ENCODE measurements at regions not wholly inside any gene's neighbourhood (a gene's known extent, or its start where the extent isn't known, plus 50 kb on each side); places are given as distances from the start of the nearest gene placed in this dataset.

GRCh38 chr17:73785958-73786743 is 141.9 kb upstream of the SDK2 start:
- no peaks in the 10 kb centered on the region for H3K36me3 ChIP-seq (ENCODE audit: control insufficient read depth in 2 of 2, insufficient read depth in 2 of 2, low read length in 1 of 2)
- no peaks in the 10 kb centered on the region for H3K4me1 ChIP-seq (ENCODE audit: control insufficient read depth in 2 of 2, insufficient read depth in 2 of 2, low read length in 1 of 2)
- H3K4me3 ChIP-seq (ENCODE audit: low read depth in 1 of 2, low read length in 2 of 2) = no peak overlapping the region
- H3K27me3 ChIP-seq (ENCODE audit: control insufficient read depth in 1 of 2, insufficient read depth in 2 of 2, low read length in 2 of 2) = no peaks in the 10 kb centered on the region
- no peaks in the 10 kb centered on the region for H3K9me3 ChIP-seq (ENCODE audit: control insufficient read depth in 2 of 2, insufficient read depth in 1 of 2, low read depth in 1 of 2, low read length in 1 of 2)
- H3K27ac ChIP-seq (ENCODE audit: low read depth in 2 of 2, low read length in 1 of 2) = no peak overlapping the region
- WGBS, 2 donors = 45 to 47% methylated on average over 17 of the region's 17 CpGs

GRCh38 chr17:73787076-73788059 is 143.1 kb upstream of the SDK2 start:
- H3K36me3 ChIP-seq (ENCODE audit: control insufficient read depth in 2 of 2, insufficient read depth in 2 of 2, low read length in 1 of 2) = no peaks in the 10 kb centered on the region
- WGBS, 2 donors = 63 to 67% methylated on average over 13 of the region's 13 CpGs
- no peaks in the 10 kb centered on the region for H3K4me1 ChIP-seq (ENCODE audit: control insufficient read depth in 2 of 2, insufficient read depth in 2 of 2, low read length in 1 of 2)
- H3K9me3 ChIP-seq (ENCODE audit: control insufficient read depth in 2 of 2, insufficient read depth in 1 of 2, low read depth in 1 of 2, low read length in 1 of 2) = no peaks in the 10 kb centered on the region
- no peak overlapping the region for H3K27ac ChIP-seq (ENCODE audit: low read depth in 2 of 2, low read length in 1 of 2)
- H3K27me3 ChIP-seq (ENCODE audit: control insufficient read depth in 1 of 2, insufficient read depth in 2 of 2, low read length in 2 of 2) = no peaks in the 10 kb centered on the region
- H3K4me3 ChIP-seq (ENCODE audit: low read depth in 1 of 2, low read length in 2 of 2) = no peak overlapping the region

- H3K4me1 ChIP-seq (ENCODE audit: control insufficient read depth in 2 of 2, insufficient read depth in 2 of 2, low read length in 1 of 2) = no peaks in the 10 kb centered on the region
- H3K27ac ChIP-seq (ENCODE audit: low read depth in 2 of 2, low read length in 1 of 2) = no peak overlapping the region
- H3K4me3 ChIP-seq (ENCODE audit: low read depth in 1 of 2, low read length in 2 of 2) = no peak overlapping the region
- 81 to 84% methylated on average over 4 of the region's 4 CpGs for WGBS, 2 donors
- H3K9me3 ChIP-seq (ENCODE audit: control insufficient read depth in 2 of 2, insufficient read depth in 1 of 2, low read depth in 1 of 2, low read length in 1 of 2) = no peaks in the 10 kb centered on the region
- H3K27me3 ChIP-seq (ENCODE audit: control insufficient read depth in 1 of 2, insufficient read depth in 2 of 2, low read length in 2 of 2) = peaks cover 0 to 4% of the 10 kb centered on the region in 2 donors
- H3K36me3 ChIP-seq (ENCODE audit: control insufficient read depth in 2 of 2, insufficient read depth in 2 of 2, low read length in 1 of 2) = no peaks in the 10 kb centered on the region
These were observed 143.9 kb upstream of the SDK2 start for GRCh38 chr17:73788111-73788510.

GRCh38 chr17:73791121-73791520 is 146.9 kb upstream of the SDK2 start:
- 83 to 91% methylated on average over 3 to 4 of the region's 4 CpGs for WGBS, 2 donors
- Histone ChIP-seq H3K4me3 (ENCODE audit: low read depth in 1 of 2, low read length in 2 of 2) (no peak overlapping the region), H3K4me1 (ENCODE audit: control insufficient read depth in 2 of 2, insufficient read depth in 2 of 2, low read length in 1 of 2) (no peaks in the 10 kb centered on the region), H3K9me3 (ENCODE audit: control insufficient read depth in 2 of 2, insufficient read depth in 1 of 2, low read depth in 1 of 2, low read length in 1 of 2) (no peaks in the 10 kb centered on the region), H3K27me3 (ENCODE audit: control insufficient read depth in 1 of 2, insufficient read depth in 2 of 2, low read length in 2 of 2) (peaks cover 0 to 4% of the 10 kb centered on the region in 2 donors), H3K27ac (ENCODE audit: low read depth in 2 of 2, low read length in 1 of 2) (no peak overlapping the region), H3K36me3 (ENCODE audit: control insufficient read depth in 2 of 2, insufficient read depth in 2 of 2, low read length in 1 of 2) (no peaks in the 10 kb centered on the region)

- peaks cover 0 to 4% of the 10 kb centered on the region in 2 donors for H3K27me3 ChIP-seq (ENCODE audit: control insufficient read depth in 1 of 2, insufficient read depth in 2 of 2, low read length in 2 of 2)
- no peaks in the 10 kb centered on the region for H3K36me3 ChIP-seq (ENCODE audit: control insufficient read depth in 2 of 2, insufficient read depth in 2 of 2, low read length in 1 of 2)
- H3K9me3 ChIP-seq (ENCODE audit: control insufficient read depth in 2 of 2, insufficient read depth in 1 of 2, low read depth in 1 of 2, low read length in 1 of 2) = no peaks in the 10 kb centered on the region
- no peak overlapping the region for H3K27ac ChIP-seq (ENCODE audit: low read depth in 2 of 2, low read length in 1 of 2)
- H3K4me3 ChIP-seq (ENCODE audit: low read depth in 1 of 2, low read length in 2 of 2) = no peak overlapping the region
- 77 to 83% methylated on average over 6 of the region's 6 CpGs for WGBS, 2 donors
- H3K4me1 ChIP-seq (ENCODE audit: control insufficient read depth in 2 of 2, insufficient read depth in 2 of 2, low read length in 1 of 2) = no peaks in the 10 kb centered on the region
These were observed 147.4 kb upstream of the SDK2 start for GRCh38 chr17:73791631-73792030.

- 46 to 49% methylated on average over 4 of the region's 4 CpGs for WGBS, 2 donors
- H3K4me1 ChIP-seq (ENCODE audit: control insufficient read depth in 2 of 2, insufficient read depth in 2 of 2, low read length in 1 of 2) = peaks cover 0 to 3% of the 10 kb centered on the region in 2 donors
- peaks cover 0 to 4% of the 10 kb centered on the region in 2 donors for H3K27me3 ChIP-seq (ENCODE audit: control insufficient read depth in 1 of 2, insufficient read depth in 2 of 2, low read length in 2 of 2)
- H3K27ac ChIP-seq (ENCODE audit: low read depth in 2 of 2, low read length in 1 of 2) = no peak overlapping the region
- no peaks in the 10 kb centered on the region for H3K9me3 ChIP-seq (ENCODE audit: control insufficient read depth in 2 of 2, insufficient read depth in 1 of 2, low read depth in 1 of 2, low read length in 1 of 2)
- no peak overlapping the region for H3K4me3 ChIP-seq (ENCODE audit: low read depth in 1 of 2, low read length in 2 of 2)
- H3K36me3 ChIP-seq (ENCODE audit: control insufficient read depth in 2 of 2, insufficient read depth in 2 of 2, low read length in 1 of 2) = no peaks in the 10 kb centered on the region
These were observed 148.7 kb upstream of the SDK2 start for GRCh38 chr17:73792994-73793393.

- WGBS, 2 donors = 76 to 79% methylated on average over 7 of the region's 7 CpGs
- Histone ChIP-seq H3K27ac (ENCODE audit: low read depth in 2 of 2, low read length in 1 of 2) (no peak overlapping the region), H3K4me1 (ENCODE audit: control insufficient read depth in 2 of 2, insufficient read depth in 2 of 2, low read length in 1 of 2) (peaks cover 0 to 3% of the 10 kb centered on the region in 2 donors), H3K27me3 (ENCODE audit: control insufficient read depth in 1 of 2, insufficient read depth in 2 of 2, low read length in 2 of 2) (peaks cover 0 to 4% of the 10 kb centered on the region in 2 donors), H3K9me3 (ENCODE audit: control insufficient read depth in 2 of 2, insufficient read depth in 1 of 2, low read depth in 1 of 2, low read length in 1 of 2) (no peaks in the 10 kb centered on the region), H3K36me3 (ENCODE audit: control insufficient read depth in 2 of 2, insufficient read depth in 2 of 2, low read length in 1 of 2) (no peaks in the 10 kb centered on the region), H3K4me3 (ENCODE audit: low read depth in 1 of 2, low read length in 2 of 2) (no peak overlapping the region)
These were observed 150.1 kb upstream of the SDK2 start for GRCh38 chr17:73794336-73794735.

GRCh38 chr17:73795730-73796129 is 151.5 kb upstream of the SDK2 start:
- Histone ChIP-seq H3K4me3 (ENCODE audit: low read depth in 1 of 2, low read length in 2 of 2) (no peak overlapping the region), H3K9me3 (ENCODE audit: control insufficient read depth in 2 of 2, insufficient read depth in 1 of 2, low read depth in 1 of 2, low read length in 1 of 2) (no peaks in the 10 kb centered on the region), H3K27me3 (ENCODE audit: control insufficient read depth in 1 of 2, insufficient read depth in 2 of 2, low read length in 2 of 2) (peaks cover 0 to 4% of the 10 kb centered on the region in 2 donors), H3K4me1 (ENCODE audit: control insufficient read depth in 2 of 2, insufficient read depth in 2 of 2, low read length in 1 of 2) (peaks cover 0 to 3% of the 10 kb centered on the region in 2 donors), H3K27ac (ENCODE audit: low read depth in 2 of 2, low read length in 1 of 2) (no peak overlapping the region), H3K36me3 (ENCODE audit: control insufficient read depth in 2 of 2, insufficient read depth in 2 of 2, low read length in 1 of 2) (no peaks in the 10 kb centered on the region)
- WGBS, 2 donors = 63 to 66% methylated on average over 2 of the region's 2 CpGs

GRCh38 chr17:73797594-73798110 is 153.4 kb upstream of the SDK2 start:
- peaks cover 0 to 3% of the 10 kb centered on the region in 2 donors for H3K4me1 ChIP-seq (ENCODE audit: control insufficient read depth in 2 of 2, insufficient read depth in 2 of 2, low read length in 1 of 2)
- H3K27ac ChIP-seq (ENCODE audit: low read depth in 2 of 2, low read length in 1 of 2) = no peak overlapping the region
- H3K27me3 ChIP-seq (ENCODE audit: control insufficient read depth in 1 of 2, insufficient read depth in 2 of 2, low read length in 2 of 2) = peaks cover 0 to 3% of the 10 kb centered on the region in 2 donors
- WGBS, 2 donors = 49 to 55% methylated on average over 4 of the region's 4 CpGs
- H3K36me3 ChIP-seq (ENCODE audit: control insufficient read depth in 2 of 2, insufficient read depth in 2 of 2, low read length in 1 of 2) = no peaks in the 10 kb centered on the region
- H3K4me3 ChIP-seq (ENCODE audit: low read depth in 1 of 2, low read length in 2 of 2) = no peak overlapping the region
- H3K9me3 ChIP-seq (ENCODE audit: control insufficient read depth in 2 of 2, insufficient read depth in 1 of 2, low read depth in 1 of 2, low read length in 1 of 2) = no peaks in the 10 kb centered on the region

Data from esophagus (tissue), 2 donors.